ENCODE measurements at regions not wholly inside any gene's neighbourhood (a gene's known extent, or its start where the extent isn't known, plus 50 kb on each side); places are given as distances from the start of the nearest gene placed in this dataset.

DNA sequence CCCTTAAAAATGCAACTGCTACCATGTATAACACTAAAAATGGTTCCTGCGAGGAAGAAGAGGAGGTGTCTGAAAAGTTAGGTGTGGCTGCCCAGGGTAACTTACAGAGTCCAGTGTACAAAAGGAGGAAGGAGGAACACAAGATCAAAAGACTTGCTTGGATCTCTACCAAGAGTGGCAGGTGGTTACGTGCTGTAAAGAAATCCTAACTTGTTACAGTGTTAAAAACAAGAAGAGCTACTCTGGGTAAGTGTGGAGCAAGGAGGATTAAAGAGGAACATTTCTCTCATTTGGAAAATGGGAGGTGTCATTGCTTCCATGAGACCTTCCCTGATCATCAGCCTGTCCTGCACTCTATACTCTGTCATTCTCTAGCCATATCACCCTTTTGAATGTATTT, 242.0 kb downstream of the PTTG2 start:
- no peak for DNase-seq (ENCODE audit: low read depth)
- TF ChIP-seq CTCF (IDR thresholded peaks at IDR 0.05; ENCODE audit: insufficient read depth, low read depth, low read length, missing control alignments), result no peak
- H3K4me3 ChIP-seq (ENCODE audit: low read depth, low read length), result no peak overlapping the region

- no peak for TF ChIP-seq CTCF (IDR thresholded peaks at IDR 0.05; ENCODE audit: insufficient read depth, low read depth, low read length, missing control alignments)
- no peak overlapping the region for H3K4me3 ChIP-seq (ENCODE audit: low read depth, low read length)
- DNase-seq (ENCODE audit: low read depth), result no peak
Measured at GRCh38 chr4:38203609-38204008, 243.4 kb downstream of the PTTG2 start.

DNA sequence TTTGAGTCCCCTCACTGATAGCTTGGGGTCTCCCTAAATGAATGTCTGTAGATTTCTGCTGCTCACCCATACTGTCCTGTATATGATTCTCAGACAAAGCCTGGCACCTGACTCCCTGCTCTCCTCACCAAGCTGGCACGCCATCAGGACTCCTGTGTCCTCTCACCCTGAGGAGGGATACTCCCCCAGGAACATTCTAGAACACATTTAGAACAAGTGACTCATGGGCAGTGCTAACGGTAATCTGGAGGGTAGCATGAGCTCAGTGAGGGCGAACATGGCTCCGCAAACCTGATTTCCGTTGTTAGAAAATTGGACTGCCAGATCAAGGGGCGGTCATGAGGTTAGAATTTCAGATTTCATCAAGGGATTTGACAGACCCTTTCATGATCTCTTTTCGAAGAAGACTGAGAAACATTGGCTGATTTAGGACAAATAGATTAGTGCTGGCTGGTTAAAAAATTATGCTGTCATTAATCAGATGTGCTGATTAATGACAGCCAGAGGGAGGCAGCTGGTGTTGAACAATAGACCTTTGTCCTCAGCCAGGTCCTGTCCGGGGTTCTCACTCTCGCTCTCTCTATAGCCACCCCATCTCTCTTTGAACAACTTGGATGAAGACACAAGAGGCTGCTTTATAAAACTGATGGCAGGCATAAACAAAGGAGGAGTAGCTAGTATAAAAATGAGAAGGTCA, 244.3 kb downstream of the PTTG2 start:
- TF ChIP-seq CTCF (IDR thresholded peaks at IDR 0.05; ENCODE audit: insufficient read depth, low read depth, low read length, missing control alignments), result no peak
- H3K4me3 ChIP-seq (ENCODE audit: low read depth, low read length), result no peak overlapping the region
- no peak for DNase-seq (ENCODE audit: low read depth)

DNA sequence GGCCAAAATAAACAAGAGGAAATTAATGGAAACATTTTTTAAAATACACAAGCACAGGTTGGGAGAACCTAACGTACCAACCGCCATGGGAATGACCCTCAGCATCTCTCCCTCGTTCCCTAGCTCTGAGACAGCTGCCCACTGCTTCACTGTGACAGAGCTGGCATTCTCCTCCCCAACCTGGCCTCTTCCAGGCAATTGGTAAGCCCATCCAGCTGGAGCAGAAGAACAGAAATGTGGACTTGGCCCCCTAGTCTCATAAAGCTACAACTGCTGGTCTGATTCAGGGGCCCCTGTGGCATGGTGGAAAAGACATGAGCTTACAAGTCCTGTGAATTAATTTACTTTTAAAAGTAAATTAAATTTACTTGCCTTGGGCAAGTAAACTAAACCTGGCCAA, 245.1 kb downstream of the PTTG2 start:
- DNase-seq (ENCODE audit: low read depth), result no peak
- H3K4me3 ChIP-seq (ENCODE audit: low read depth, low read length), result no peak overlapping the region
- no peak for TF ChIP-seq CTCF (IDR thresholded peaks at IDR 0.05; ENCODE audit: insufficient read depth, low read depth, low read length, missing control alignments)

GRCh38 chr4:38207110-38207457, 246.9 kb downstream of the PTTG2 start:
- H3K4me3 ChIP-seq (ENCODE audit: low read depth, low read length), result no peak overlapping the region
- DNase-seq (ENCODE audit: low read depth), result no peak
- no peak for TF ChIP-seq CTCF (IDR thresholded peaks at IDR 0.05; ENCODE audit: insufficient read depth, low read depth, low read length, missing control alignments)

DNA sequence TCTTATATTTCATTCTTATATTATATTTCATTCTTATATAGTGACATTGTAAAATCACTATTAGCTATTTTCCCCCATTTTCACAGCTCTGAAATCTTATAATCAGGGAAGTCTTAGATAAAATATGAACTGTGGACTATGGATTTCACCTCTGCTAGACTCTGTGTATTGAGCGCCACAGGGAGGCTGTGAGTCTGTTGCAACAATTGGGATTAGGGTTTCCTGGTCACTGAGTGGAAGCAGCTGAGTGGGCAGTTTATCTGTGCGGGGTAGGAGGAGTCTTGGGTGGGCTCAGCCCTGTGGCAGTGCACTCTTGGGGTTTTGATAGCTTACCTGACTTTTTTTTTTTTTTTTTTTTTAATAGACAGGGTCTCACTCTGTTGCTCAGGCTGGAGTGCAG, 249.5 kb downstream of the PTTG2 start:
- no peak for DNase-seq (ENCODE audit: low read depth)

More for the DNA sequence above, 249.5 kb downstream of the PTTG2 start:
- TF ChIP-seq CTCF (IDR thresholded peaks at IDR 0.05; ENCODE audit: insufficient read depth, low read depth, low read length, missing control alignments), result no peak
- no peak overlapping the region for H3K4me3 ChIP-seq (ENCODE audit: low read depth, low read length)
